OCI-M2 (cell line): ENCODE measurements at regions not wholly inside any gene's neighbourhood (a gene's known extent, or its start where the extent isn't known, plus 50 kb on each side); places are given as distances from the start of the nearest gene placed in this dataset.
"Not testable (repeated sequence)": the region's sequence is repeated elsewhere in the genome, so short reads cannot be mapped to it uniquely, and the experiment has no call there.

Source experiments
- DNase-seq: peaks from one replicate; lab custom pipeline; 2025; ENCODE audit not compliant: unreplicated experiment; lab: John Stamatoyannopoulos, UW

DNA sequence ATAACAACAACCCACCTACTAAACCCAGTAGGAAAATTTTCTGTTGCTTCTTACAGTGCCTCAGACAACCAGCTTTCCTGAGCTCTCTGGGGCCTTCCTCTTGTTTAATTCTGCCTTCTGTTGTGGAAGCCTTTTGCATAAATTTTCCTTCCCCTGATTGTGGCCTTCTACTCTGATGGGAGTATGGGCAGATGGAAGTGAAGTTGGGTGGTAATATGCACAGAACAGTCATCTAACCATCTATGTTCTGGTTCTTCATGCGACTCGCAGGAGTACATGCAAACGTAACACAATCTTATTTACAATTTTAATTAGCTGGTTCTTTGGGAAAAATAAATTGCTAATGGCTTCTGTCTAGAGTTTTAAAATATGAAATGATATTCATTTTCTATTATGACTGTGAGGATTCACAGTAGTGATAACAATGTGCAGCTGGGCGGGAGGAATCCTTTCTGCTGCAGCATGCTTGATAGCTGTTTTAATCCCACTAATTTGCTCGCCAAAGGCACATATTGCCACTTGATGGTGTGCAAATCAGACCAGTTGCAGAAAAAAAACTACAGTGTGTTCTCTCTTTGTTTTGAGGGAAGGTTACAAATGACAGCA lies 311.5 kb upstream of the ROPN1 start:
- DNase-seq, result no peak

DNA sequence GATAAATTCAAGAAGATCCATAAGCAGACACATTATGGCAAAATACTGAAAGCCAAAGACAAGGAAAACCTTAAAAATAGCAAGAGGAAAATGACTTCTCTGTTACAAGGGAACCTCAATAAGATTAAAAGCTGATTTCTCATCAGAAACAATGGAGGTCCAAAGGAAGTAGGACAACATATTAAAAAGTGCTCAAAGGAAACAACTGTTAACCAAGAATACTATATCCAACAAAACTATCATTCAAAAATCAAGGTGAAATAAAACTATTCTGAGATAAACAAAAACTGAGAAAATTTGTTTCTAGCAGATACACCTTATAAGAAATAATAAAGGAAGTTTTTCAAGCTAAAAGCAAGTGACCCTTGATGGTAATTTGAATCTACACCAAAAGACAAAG lies 314.7 kb upstream of the ROPN1 start:
- DNase-seq, result no peak

DNA sequence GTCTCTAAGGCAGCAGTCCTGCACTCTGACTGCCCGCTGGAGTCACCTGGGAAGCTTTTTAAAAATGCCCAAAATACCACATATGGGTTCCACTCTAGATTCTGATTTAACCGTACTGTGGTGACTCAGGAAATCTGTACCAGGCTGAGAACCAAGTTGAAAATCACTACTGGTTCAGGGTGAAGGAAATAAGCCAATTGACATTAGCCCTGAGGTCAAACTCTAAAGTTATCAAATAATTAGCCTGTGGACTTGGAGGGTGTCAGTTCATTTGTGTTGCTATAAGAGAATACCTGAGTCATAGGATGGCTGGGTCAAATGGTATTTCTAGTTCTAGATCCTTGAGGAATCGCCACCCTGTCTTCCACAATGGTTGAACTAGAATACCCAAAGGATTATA lies 321.7 kb upstream of the ROPN1 start:
- DNase-seq, result no peak

DNA sequence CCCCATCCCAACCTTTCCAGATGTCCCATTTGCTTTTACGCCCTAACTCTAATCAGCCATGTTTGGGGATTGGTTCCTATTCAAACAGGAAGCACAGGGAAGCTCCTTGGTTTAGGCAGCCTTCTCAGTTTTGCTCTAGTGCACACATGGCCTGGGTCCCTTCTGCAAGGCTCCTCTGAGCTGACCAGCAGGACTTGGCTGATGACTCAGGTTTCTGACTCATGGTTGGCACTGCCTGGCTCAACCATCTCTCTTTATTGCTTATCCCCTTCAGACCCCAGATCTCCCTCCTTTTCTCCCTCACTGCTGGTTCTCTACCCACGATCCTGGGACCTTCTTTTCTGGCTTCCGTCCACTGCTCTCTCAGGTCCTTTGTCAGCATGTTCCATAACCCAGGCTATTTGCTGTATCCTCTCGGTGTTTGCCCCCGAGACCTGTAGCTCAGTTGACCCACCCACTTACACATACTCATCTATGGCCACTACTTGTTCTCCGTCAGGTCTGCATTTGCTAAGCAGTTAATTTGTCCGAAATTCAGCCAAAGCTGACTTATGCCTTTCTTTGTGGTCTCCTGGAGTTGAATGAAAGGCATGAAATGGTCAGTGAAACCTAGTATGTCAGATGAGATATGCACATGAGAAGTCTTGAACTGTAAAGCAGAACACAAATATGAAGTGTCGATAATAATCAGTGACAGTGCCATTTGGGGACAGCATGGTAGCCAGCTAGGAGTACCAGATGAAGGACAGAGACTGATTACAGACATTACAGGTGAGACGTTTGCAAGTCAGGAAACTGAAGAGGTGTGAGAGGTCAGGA lies 323.5 kb upstream of the ROPN1 start:
- DNase-seq, result no peak

DNA sequence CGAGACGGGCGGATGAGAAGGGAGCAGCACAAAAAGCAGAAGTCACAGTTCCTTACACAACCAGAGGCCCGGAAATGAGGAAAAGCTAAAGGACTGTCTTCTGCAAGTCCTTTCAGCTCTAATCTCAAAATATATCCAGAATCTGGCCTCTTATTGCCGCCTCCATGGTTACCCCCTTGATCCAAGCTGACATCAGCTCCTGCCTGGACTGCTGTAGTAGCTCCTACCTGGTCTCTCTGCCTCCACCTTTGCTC lies 324.0 kb upstream of the ROPN1 start:
- no peak for DNase-seq

DNA sequence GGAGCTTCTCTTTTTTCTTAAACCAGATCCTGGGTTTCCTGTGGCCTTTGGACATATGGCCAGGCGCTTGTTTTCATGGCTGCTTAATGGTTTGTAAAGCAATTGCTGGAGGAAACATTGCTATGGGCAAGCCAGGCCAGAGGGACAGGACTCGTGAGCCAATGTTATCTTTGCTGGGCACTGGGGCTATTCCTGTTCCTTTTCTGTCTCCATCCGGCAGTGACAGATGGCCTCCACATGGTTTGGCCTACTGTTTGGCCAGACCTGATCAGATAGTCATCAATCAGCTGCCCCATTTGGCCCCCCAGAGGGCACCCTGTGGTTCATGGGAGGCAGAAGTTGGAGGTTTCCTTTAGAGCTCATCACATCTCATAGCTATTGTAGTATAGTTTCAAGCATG lies 326.1 kb upstream of the ROPN1 start:
- no peak for DNase-seq

DNA sequence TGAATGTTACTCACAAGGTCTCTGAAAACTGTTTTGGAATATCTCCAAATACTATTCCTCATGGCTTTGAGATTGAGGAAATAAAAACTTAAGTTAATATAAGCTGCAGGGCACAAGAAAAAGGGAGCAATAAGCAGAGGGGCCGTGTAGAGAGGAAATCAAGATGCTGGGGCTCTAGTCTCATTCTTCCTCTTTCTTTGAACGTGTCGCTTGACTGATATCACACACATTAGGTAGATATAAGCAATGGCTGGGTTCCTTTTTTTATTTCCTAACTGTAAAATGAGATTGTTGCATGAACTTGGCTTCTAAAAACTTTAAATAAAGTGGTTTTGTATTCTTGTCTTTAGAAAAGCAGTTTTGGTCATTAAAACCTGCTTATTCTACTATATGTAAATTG lies 326.7 kb upstream of the ROPN1 start:
- no peak for DNase-seq

DNA sequence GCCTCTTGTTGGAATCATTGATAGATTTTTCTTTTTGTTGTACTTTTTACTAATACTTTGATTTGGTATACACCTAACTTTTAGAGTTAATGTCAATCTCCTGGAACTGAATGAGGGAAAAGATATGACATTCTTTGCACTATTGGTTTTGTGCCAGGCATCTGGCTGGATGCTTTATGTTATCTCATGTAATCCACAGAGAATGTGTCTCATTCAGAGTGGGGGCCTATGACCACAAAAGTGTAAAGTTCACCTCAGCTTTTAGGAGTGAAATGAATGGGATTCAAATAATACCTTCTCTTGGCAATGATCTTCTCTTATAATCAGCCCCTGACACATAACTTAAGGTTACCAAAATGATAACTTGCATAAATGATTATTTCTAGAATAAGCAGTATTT lies 329.1 kb upstream of the ROPN1 start:
- no peak for DNase-seq

DNA sequence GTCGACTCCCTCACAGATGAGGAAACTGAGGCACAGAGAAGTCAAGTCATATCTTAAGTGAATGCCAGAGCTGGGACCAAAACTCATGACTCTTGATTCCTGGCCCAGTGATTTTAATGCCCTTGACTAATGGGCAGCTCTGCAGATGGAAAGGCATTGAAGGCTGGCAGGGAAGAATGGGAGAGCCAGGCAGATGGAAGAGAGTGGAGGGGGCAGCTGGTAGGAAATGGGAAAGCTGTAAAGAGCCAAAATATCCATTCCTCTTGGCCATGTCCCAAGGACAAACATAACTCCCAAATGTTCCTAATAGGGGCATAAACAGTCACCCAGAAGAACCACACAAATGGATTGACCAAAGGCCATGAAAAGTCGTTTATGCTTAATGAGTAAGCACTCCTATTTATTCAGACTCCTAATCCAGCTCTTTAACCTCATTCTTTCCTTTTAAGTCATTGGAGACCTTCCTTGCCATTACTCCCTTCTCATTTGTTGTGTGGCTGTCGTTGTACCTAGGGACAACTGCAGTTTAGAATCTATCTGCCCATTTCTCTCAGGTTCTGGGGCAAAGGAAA lies 330.5 kb upstream of the ROPN1 start:
- no peak for DNase-seq

DNA sequence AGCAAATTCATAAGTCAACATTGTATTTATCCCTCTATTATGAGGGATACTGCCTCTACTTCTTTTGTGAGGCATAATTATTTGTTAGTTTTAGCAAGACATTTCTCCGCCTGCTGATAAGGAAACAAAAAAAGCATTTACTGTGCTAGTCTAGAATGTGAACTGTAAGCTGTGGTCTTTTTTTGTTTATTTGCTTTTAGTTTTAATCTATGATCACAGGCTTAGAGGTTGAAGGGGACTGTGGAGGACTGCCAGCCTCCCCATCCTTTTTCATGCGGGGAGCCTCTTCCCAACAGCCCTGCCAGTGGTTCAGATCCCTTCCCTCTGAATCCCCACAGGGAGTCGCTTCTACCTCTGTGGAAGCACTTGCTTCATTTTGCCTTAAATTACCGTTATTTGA lies 331.0 kb upstream of the ROPN1 start:
- DNase-seq, result no peak

DNA sequence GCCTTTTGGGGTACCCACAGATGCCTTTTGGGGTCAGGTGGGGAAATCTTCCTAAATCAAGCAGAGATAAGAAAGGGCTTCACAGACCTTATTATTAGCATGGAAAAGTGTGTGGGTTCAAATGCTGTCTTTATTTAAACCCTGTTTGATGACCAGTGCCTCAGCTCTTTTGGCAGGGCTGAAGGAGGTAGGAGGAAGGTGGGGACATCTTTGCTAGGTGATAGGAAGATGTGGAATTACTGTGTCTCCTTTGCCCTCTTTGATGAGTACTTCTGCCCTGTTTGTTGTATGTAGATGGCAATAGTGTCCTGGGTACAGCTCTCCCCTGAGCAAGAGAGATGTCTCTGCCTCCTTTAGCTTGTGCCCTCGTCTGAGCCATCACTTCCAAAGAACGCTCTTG lies 333.3 kb upstream of the ROPN1 start:
- no peak for DNase-seq

DNA sequence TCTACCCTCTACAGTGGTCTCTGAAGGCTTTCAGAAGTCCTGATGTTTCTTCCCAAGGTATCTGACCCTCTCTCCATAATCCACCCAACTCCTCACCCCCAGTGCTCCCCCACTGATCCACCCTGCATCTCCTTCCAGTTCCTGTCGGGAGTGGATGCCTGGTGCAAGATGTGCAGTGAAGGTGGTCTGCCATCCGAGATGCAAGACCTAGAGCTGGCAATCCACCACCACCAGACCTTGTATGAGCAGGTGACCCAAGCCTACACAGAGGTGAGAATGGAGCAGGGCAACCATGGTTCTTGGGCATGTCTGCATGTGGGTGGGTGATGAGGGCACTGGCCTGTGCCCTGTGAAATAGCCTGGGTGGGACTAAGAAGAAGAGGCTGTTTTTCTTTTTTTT lies 337.8 kb upstream of the ROPN1 start:
- DNase-seq, result no peak

DNA sequence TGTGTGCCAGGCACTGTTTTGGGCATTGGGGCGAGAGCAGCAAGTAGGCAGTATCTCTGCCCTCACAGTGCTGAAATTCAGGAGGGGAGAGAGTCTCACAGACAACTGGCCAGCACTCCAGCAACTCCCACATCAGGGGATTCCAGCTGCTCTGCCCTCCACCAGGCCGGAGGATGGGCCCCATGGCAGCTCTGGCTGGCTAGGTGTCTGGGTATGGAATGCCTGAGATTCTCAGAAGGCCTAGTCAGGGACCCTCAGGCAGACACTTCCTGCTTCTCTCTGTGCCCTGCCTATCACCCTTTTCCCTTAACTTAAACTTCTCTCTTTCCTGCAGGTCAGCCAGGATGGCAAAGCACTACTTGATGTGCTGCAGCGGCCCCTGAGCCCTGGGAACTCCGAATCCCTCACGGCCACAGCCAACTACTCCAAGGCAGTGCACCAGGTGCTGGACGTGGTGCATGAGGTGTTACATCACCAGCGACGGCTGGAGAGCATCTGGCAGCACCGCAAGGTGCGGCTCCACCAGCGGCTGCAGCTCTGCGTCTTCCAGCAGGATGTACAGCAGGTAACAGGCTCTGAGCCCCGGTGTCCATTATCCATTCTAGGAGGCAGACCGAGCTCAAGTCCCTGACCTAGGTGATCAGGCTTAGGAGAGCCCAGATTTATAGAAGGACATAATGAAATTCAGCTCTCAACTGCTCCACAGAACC lies 342.2 kb upstream of the ROPN1 start:
- DNase-seq, result no peak

DNA sequence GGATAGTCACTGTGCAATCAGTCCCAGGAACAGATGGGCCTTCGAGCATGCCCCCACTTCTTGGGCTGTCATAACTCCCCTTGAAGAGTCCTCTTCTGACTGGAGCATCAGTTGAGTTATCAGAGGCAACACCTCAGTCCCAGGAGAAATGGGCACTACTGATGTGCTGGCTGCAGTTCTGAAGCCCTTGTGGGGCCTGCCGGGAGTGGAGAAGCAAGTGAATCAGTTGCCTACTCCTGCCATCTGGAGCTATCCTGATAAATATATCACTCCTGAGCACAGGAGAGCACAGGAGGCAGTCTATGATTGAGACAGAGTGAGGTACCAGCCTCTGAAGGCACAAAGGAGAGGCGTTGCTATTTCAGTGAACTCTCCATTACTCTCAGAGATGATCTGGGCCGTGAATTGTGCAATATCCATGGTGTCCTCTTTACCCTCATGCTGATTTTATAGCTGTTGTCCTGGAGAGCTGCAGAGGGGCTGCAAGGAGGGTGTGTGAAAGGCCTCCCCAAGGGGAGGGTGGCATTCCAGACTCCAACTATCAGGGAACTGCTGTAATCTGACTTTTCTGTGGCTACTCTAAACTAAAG lies 344.2 kb upstream of the ROPN1 start:
- DNase-seq, result no peak

DNA sequence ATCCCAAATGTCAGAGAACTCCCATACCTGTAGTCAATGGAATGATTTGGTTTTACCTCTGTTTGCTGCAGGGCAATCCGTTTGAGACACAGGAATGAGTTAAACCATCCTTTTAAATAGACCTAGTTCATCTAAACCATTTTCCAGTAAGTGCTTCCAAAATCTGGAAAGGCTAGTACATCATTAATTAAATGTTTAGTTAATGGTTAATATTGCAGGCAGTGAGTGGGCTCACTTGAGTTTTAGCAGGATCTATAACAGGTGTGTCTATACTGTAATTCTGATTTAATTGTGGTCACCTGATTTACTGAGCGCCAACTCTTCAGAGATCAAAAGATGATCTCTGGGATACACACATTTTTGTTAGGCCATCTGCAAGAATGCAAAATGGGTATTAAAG lies 353.9 kb upstream of the ROPN1 start:
- DNase-seq, result no peak

DNA sequence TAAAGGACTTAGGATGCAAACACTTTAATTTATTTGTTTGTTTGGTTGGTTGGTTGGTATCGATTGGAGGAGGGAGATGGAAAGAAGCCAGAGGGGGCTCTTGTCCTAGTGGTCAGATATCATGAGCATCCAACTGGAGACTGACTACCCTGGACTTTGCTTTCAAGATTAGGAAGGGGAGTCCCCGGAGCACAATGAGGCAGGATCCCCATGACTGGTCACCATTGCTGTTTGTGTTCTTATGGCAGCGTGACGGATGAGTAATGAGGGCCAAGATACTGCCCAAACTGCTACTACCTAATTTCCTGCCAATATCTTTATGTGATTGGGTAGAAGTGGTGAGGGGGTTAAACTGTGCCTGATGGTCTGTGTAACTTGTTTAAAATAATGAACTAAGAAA lies 354.6 kb upstream of the ROPN1 start:
- DNase-seq, result no peak

DNA sequence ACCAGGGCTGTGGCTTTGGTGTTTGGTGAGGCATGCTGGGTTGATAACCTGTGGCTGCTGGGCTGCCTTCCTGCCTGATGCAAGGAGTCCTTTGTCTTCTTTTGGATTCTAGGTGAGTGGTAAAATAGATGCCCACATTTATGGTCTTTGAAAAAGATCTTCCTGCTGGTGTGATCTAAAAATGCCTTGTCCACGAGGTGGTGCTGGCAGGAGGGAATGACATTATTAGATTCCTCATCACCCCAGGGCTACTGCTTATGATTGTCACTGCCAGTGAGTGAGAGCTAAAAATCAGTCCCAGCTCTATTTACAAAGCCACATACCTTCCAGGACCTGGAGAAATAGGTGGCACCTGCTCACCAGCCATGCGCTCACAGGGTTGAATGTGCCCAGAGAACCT lies 355.5 kb upstream of the ROPN1 start:
- DNase-seq, result no peak

DNA sequence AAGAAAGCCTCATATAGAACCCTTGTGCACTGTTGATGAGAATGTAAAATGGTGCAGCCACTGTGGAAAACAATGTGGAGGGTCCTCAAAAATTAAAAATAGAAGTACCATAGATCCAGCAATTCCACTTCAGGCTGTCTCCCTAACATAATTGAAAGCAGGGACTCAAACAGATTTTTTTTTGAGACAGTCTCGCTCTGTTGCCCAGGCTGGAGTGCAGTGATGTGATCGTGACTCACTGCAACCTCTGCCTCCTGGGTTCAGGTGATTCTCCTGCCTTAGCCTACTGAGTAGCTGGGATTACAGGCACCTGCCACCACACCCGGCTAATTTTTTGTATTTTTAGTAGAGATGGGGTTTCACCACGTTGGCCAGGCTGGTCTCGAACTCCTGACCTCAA lies 356.6 kb upstream of the ROPN1 start:
- DNase-seq, result not testable (repeated sequence)

DNA sequence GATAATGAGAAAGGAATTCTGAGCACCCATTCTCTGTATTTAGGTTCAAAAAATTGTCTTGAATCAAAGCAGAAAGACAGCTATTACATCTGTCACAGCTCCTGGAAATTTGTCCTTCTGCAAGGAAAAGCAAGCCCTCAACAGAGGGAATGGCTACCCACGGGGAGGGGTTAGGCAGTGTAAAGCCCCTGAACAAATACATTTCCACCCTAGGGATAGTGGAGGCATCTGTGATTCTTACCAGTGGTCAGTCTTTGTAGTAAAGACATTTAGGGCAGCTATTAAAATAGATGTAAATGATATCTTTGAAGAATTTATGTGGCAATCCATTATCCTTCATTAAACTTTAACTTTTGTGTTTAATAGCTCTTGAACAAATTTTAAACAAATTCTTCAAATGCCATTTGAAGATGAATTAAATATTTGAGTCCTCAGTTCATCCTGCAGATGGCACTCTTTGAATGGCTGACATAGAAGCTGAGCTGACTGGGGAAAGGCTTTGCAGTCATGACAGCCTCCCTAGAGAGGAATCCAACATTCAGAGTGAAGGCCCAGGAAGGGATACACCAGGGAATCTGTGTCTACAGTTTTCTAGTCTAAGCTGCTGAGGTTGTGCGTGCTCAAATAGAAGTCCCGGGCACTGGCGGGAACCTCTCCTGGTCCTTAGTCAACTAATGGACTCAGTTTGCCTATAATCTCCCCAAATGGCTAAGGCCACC lies 359.7 kb upstream of the ROPN1 start:
- no peak for DNase-seq

DNA sequence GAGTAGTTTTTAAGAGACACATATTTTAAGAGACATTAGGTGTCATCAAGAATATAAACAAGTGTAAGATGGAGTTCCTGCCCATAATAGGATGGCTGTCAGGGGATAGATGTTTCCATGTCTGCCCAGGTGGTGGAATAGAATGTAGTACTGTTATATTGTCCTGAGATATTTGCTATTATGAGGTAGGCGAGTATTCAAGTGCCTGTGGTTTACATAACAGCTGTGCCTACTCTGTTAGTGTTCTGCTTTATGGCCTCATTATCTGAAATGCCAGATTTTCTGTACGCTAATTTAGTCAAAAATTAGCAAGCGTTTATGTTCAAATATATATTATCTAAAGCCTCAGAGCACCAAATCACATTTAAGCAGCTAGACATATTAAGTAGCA lies 360.2 kb upstream of the ROPN1 start:
- DNase-seq, result no peak

DNA sequence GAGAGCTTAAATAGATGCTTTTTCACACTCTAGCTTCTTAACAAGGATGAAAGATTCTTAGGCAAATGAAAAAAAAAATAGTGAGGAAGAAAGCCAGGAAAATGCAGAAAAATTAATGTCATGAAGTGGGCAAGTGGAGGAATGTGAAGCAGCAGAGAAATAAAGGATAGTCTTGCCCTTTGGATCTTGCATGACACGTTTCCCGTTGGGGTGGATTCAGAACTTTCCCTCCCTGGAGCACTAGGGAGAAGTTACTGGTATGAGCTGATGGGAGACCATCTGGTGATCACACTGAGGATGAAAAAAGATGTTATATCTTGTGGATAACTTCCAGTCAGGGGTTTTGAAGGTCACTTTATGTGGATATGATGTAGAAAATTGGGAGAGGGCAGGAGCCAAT lies 361.8 kb upstream of the ROPN1 start:
- DNase-seq, result no peak
